IPS DF 6.9 (cell line): ENCODE measurements at regions not wholly inside any gene's neighbourhood (a gene's known extent, or its start where the extent isn't known, plus 50 kb on each side); places are given as distances from the start of the nearest gene placed in this dataset.

Source experiments
- DNase-seq: peaks from one replicate; pipeline ENCODE4 v3.0.0-alpha.2; 2013; ENCODE audit warnings: low read depth, low spot score
- H3K27ac ChIP-seq: one replicate; pipeline ENCODE4 v1.5.1; 2013; ENCODE audit warnings: low read length, control low read depth
- H3K27me3 ChIP-seq: 2 replicates; pipeline ENCODE4 v1.6.1; 2013; ENCODE audit warnings: mild to moderate bottlenecking, low read length; ENCODE audit not compliant: control insufficient read depth, insufficient read depth
- H3K36me3 ChIP-seq: 2 replicates; pipeline ENCODE4 v1.6.1; 2013; ENCODE audit warnings: low read length; ENCODE audit not compliant: control insufficient read depth, insufficient read depth
- H3K4me1 ChIP-seq: 2 replicates; pipeline ENCODE4 v1.6.1; 2013; ENCODE audit warnings: low read length; ENCODE audit not compliant: control insufficient read depth, insufficient read depth
- H3K4me3 ChIP-seq: 2 replicates; pipeline ENCODE4 v1.5.1; 2013; ENCODE audit warnings: mild to moderate bottlenecking, low read length
- H3K9me3 ChIP-seq: 2 replicates; pipeline ENCODE4 v1.6.1; 2013; ENCODE audit warnings: low read length, inconsistent platforms; ENCODE audit not compliant: control insufficient read depth, insufficient read depth
- WGBS: extraction: QIAGEN DNeasy Blood & Tissue Kit; methylation state at CpG from one replicate; pipeline ENCODE4 v1.1.7; 2013; ENCODE audit warnings: mixed read lengths, missing lambda C conversion rate; ENCODE audit not compliant: insufficient read length, insufficient coverage; 5-methylcytosine and 5-hydroxymethylcytosine counted together

DNA sequence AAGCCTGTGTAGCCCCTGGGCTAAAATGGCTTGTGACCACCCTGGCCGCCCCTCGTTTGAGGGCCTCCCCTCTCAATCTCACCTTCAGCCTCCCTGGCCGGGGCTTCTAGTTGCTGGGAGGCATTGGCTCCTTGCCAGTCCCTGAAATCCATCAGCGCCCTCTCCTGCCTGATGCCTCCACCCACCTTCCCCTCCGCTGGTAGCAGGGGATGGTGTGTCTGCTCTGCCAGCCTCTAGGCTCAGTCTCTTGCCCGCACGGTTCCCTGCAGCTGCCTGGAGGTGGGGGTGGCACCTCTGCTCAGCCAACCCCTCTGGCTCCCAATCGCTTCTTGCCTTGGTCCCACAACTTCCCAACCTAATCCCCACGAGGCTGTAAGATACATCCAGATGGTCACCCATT lies 167.9 kb downstream of the PHETA1 start:
- Histone ChIP-seq H3K36me3 (no peaks in the 10 kb centered on the region), H3K27ac (no peak overlapping the region), H3K27me3 (no peaks in the 10 kb centered on the region), H3K4me1 (0 out of 2 replicates have a peak, but pooled peaks cover 1% of the 10 kb centered on the region), H3K9me3 (no peaks in the 10 kb centered on the region), H3K4me3 (no peak overlapping the region)
- no CpG with 5 or more reads among the region's 9 CpGs for WGBS
- DNase-seq = no peak

- H3K9me3 ChIP-seq = no peaks in the 10 kb centered on the region
- H3K27me3 ChIP-seq = no peaks in the 10 kb centered on the region
- WGBS = no CpG with 5 or more reads among the region's 6 CpGs
- H3K4me1 ChIP-seq = peaks cover 4% of the 10 kb centered on the region
- no peaks in the 10 kb centered on the region for H3K36me3 ChIP-seq
- no peak for DNase-seq
- no peak overlapping the region for H3K27ac ChIP-seq
- no peak overlapping the region for H3K4me3 ChIP-seq
Measured at GRCh38 chr12:111197376-111197944, 171.4 kb downstream of the PHETA1 start.

DNA sequence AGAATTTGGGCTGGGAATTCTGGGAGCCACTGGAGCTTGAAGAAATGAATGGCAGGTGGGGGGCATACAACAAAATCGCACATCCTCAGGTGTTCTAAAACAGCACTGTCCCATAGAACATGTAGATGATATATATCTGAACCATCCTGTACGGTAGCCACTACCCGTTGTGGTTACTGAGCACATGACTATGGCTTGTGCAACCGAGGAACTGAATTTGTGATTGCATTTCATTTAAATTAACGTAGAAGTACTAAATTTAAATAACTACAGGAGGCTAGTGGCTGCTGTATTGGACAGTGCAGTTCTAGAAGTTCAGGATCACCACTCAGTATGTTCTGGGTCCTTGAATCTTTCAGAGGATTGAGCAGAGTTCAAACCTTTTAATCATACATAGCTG lies 172.4 kb downstream of the PHETA1 start:
- no peaks in the 10 kb centered on the region for H3K27me3 ChIP-seq
- no peaks in the 10 kb centered on the region for H3K9me3 ChIP-seq
- no peak for DNase-seq
- no peak overlapping the region for H3K4me3 ChIP-seq
- no peaks in the 10 kb centered on the region for H3K36me3 ChIP-seq
- H3K27ac ChIP-seq = no peak overlapping the region
- H3K4me1 ChIP-seq = peaks cover 4% of the 10 kb centered on the region
- no CpG with 5 or more reads among the region's 5 CpGs for WGBS

DNA sequence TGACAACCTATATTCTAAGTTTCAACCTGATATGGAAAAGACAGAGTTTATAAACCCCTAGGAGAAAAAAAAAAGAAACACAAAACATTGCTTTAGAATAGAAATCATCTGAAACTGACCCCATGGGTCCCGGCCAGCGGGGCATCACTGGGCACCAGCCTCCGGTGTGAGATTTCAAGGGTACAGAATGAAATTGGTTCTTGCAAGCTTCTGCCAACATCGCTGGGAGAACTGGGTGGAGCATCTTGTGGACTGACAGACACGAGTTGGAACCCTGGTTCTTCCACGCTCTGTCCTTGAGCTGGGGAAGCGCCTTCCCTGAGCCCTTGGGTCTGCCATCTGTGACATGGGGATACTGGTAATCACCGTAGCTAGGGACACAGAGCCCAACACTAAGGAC lies 173.6 kb downstream of the PHETA1 start:
- no peaks in the 10 kb centered on the region for H3K36me3 ChIP-seq
- no peaks in the 10 kb centered on the region for H3K9me3 ChIP-seq
- WGBS = no CpG with 5 or more reads among the region's 8 CpGs
- no peak overlapping the region for H3K4me3 ChIP-seq
- no peak for DNase-seq
- no peak overlapping the region for H3K27ac ChIP-seq
- H3K4me1 ChIP-seq = peaks cover 4% of the 10 kb centered on the region
- no peaks in the 10 kb centered on the region for H3K27me3 ChIP-seq

DNA sequence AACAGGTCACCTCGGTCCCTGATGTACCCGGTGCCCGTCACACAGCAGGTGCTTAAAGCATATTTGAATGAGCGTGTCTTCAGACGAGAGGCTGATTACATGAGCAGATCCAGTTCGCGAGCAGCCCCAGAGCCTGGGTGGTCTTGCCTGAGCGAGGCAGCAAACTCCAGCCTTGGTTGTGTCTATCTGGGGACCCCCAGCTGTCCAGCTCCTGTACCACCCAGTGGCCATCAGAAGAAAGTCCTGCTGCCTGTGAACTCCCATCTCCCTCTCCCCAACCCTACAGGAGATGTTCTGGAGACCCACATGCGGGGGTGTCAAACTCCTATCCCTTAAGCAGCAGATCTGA lies 174.2 kb downstream of the PHETA1 start:
- Histone ChIP-seq H3K27ac (no peak overlapping the region), H3K4me1 (peaks cover 4% of the 10 kb centered on the region), H3K27me3 (no peaks in the 10 kb centered on the region), H3K9me3 (no peaks in the 10 kb centered on the region), H3K4me3 (no peak overlapping the region), H3K36me3 (no peaks in the 10 kb centered on the region)
- no CpG with 5 or more reads among the region's 9 CpGs for WGBS
- no peak for DNase-seq

GRCh38 chr12:111193977-111194702 lies 174.8 kb downstream of the PHETA1 start:
- no peaks in the 10 kb centered on the region for H3K27me3 ChIP-seq
- DNase-seq = no peak
- no peak overlapping the region for H3K27ac ChIP-seq
- no peaks in the 10 kb centered on the region for H3K36me3 ChIP-seq
- no CpG with 5 or more reads among the region's 15 CpGs for WGBS
- no peak overlapping the region for H3K4me3 ChIP-seq
- no peaks in the 10 kb centered on the region for H3K9me3 ChIP-seq
- peaks cover 4% of the 10 kb centered on the region for H3K4me1 ChIP-seq

GRCh38 chr12:111193496-111193895 lies 175.4 kb downstream of the PHETA1 start:
- WGBS = no CpG with 5 or more reads among the region's 14 CpGs
- Histone ChIP-seq H3K36me3 (no peaks in the 10 kb centered on the region), H3K4me1 (peaks cover 4% of the 10 kb centered on the region), H3K9me3 (no peaks in the 10 kb centered on the region), H3K4me3 (no peak overlapping the region), H3K27ac (no peak overlapping the region), H3K27me3 (no peaks in the 10 kb centered on the region)
- no peak for DNase-seq

- no peak for DNase-seq
- Histone ChIP-seq H3K27ac (no peak overlapping the region), H3K4me3 (no peak overlapping the region), H3K9me3 (no peaks in the 10 kb centered on the region), H3K27me3 (no peaks in the 10 kb centered on the region), H3K4me1 (peaks cover 4% of the 10 kb centered on the region), H3K36me3 (no peaks in the 10 kb centered on the region)
- WGBS = no CpG with 5 or more reads among the region's 8 CpGs
Measured at GRCh38 chr12:111193067-111193466, 175.8 kb downstream of the PHETA1 start.

- WGBS = no CpG with 5 or more reads among the region's 3 CpGs
- no peaks in the 10 kb centered on the region for H3K9me3 ChIP-seq
- H3K27me3 ChIP-seq = no peaks in the 10 kb centered on the region
- no peak overlapping the region for H3K27ac ChIP-seq
- no peak for DNase-seq
- H3K4me3 ChIP-seq = no peak overlapping the region
- no peaks in the 10 kb centered on the region for H3K36me3 ChIP-seq
- H3K4me1 ChIP-seq = peaks cover 4% of the 10 kb centered on the region
Measured at GRCh38 chr12:111192647-111193046, 176.2 kb downstream of the PHETA1 start.

DNA sequence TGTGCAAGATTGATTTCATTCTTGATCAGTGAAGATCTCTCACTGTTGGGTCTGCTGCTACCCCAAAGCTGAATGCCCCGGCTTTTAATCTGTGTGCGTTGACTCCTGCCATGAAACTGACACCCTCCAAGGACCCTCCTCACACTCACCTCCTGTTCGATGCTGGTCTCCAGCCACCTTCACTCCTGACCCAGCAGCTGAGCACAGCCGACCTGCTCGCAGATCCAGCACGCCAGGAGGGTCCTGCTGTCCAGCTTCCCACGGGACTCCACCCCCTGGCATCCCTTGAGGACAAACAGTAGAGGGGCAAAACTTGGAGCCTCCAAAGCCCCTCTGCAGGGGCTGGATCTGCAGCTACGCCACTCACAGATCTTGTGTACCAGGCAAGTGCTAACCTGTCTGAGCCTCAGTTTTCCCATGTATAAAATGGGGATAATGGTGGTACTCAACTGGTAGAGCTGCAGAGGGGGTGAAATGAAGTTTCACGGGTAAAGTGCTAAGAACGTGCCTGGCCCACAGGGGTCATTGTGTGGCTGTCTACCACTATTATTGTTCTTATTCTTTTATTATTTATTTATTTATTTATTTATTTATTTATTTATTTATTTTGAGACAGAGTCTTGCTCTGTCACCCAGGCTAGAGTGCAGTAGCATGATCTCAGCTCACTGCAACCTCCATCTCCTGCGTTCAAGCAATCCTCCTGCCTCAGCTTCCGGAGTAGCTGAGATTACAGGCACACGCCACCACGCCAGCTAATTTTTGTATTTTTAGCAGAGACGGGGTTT lies 178.0 kb downstream of the PHETA1 start:
- H3K27me3 ChIP-seq = no peaks in the 10 kb centered on the region
- DNase-seq = no peak
- H3K4me3 ChIP-seq = no peak overlapping the region
- no CpG with 5 or more reads among the region's 15 CpGs for WGBS
- peaks cover 3% of the 10 kb centered on the region for H3K4me1 ChIP-seq
- no peak overlapping the region for H3K27ac ChIP-seq
- no peaks in the 10 kb centered on the region for H3K36me3 ChIP-seq
- H3K9me3 ChIP-seq = no peaks in the 10 kb centered on the region
